H9 (cell line): ENCODE measurements at regions not wholly inside any gene's neighbourhood (a gene's known extent, or its start where the extent isn't known, plus 50 kb on each side); places are given as distances from the start of the nearest gene placed in this dataset.

Experiments
- DNase-seq: peaks from one replicate; pipeline ENCODE4 v3.0.0-alpha.2; 2017
- H2AFZ ChIP-seq: one replicate; pipeline ENCODE4 v1.6.1; 2013; ENCODE audit warnings: mild to moderate bottlenecking, low read length, control low read depth, moderate library complexity
- H2AK5ac ChIP-seq: 2 replicates; pipeline ENCODE4 v1.6.1; 2013; ENCODE audit warnings: low read length, control low read depth, mixed read lengths; ENCODE audit not compliant: insufficient read length
- H2BK120ac ChIP-seq: one replicate; pipeline ENCODE4 v1.6.1; 2013; ENCODE audit warnings: low read depth, mild to moderate bottlenecking, low read length, control low read depth, inconsistent platforms; ENCODE audit not compliant: poor library complexity, severe bottlenecking
- H2BK12ac ChIP-seq: 2 replicates; pipeline ENCODE4 v1.6.1; 2013; ENCODE audit warnings: low read length, control low read depth, mixed read lengths, low read depth; ENCODE audit not compliant: insufficient read length
- H2BK15ac ChIP-seq: 2 replicates; pipeline ENCODE4 v1.6.1; 2013; ENCODE audit warnings: low read depth, low read length, control low read depth
- H2BK20ac ChIP-seq: one replicate; pipeline ENCODE4 v1.6.1; 2013; ENCODE audit warnings: low read depth, mild to moderate bottlenecking, low read length, control low read depth, inconsistent platforms; ENCODE audit not compliant: poor library complexity, severe bottlenecking
- H2BK5ac ChIP-seq: 2 replicates; pipeline ENCODE4 v1.6.1; 2013; ENCODE audit warnings: low read length, control low read depth, mixed read lengths; ENCODE audit not compliant: insufficient read length
- H3K14ac ChIP-seq: 2 replicates; pipeline ENCODE4 v1.6.1; 2013; ENCODE audit warnings: low read length, control low read depth; ENCODE audit not compliant: insufficient read depth
- H3K18ac ChIP-seq: 2 replicates; pipeline ENCODE4 v1.6.1; 2013; ENCODE audit warnings: low read depth, mild to moderate bottlenecking, mixed read lengths, low read length, control low read depth; ENCODE audit not compliant: insufficient read length
- H3K23ac ChIP-seq: 2 replicates; pipeline ENCODE4 v1.6.1; 2013; ENCODE audit warnings: low read length, control low read depth, mixed read lengths, low read depth; ENCODE audit not compliant: insufficient read length
- H3K23me2 ChIP-seq: 2 replicates; pipeline ENCODE4 v1.6.1; 2013; ENCODE audit warnings: low read depth, mild to moderate bottlenecking, mixed read lengths, low read length, control low read depth; ENCODE audit not compliant: insufficient read length, poor library complexity, severe bottlenecking
- H3K27ac ChIP-seq: 2 replicates; pipeline ENCODE4 v1.5.1; 2013; ENCODE audit warnings: low read length, control low read depth, mixed read lengths, low read depth; ENCODE audit not compliant: insufficient read length
- H3K27me3 ChIP-seq: 2 replicates; pipeline ENCODE4 v1.6.1; 2013; ENCODE audit warnings: low read length, control low read depth, inconsistent platforms; ENCODE audit not compliant: insufficient read depth
- H3K4ac ChIP-seq: 2 replicates; pipeline ENCODE4 v1.6.1; 2013; ENCODE audit warnings: low read depth, mild to moderate bottlenecking, control low read depth, inconsistent platforms, low read length, moderate library complexity
- H3K4me1 ChIP-seq: 2 replicates; pipeline ENCODE4 v1.6.1; 2013; ENCODE audit warnings: low read length, control low read depth, inconsistent platforms; ENCODE audit not compliant: insufficient read depth
- H3K4me2 ChIP-seq: 2 replicates; pipeline ENCODE4 v1.6.1; 2013; ENCODE audit warnings: low read length, control low read depth, mixed read lengths; ENCODE audit not compliant: insufficient read length, insufficient read depth
- H3K56ac ChIP-seq: 2 replicates; pipeline ENCODE4 v1.6.1; 2013; ENCODE audit warnings: low read depth, mild to moderate bottlenecking, mixed read lengths, low read length, control low read depth; ENCODE audit not compliant: insufficient read length
- H3K79me1 ChIP-seq: 2 replicates; pipeline ENCODE4 v1.6.1; 2013; ENCODE audit warnings: low read depth, mild to moderate bottlenecking, moderate library complexity, low read length, control low read depth, inconsistent platforms; ENCODE audit not compliant: insufficient read depth, poor library complexity, severe bottlenecking
- H3K79me2 ChIP-seq: 2 replicates; pipeline ENCODE4 v1.6.1; 2013; ENCODE audit warnings: low read length, control low read depth, inconsistent platforms; ENCODE audit not compliant: insufficient read depth
- H3K9ac ChIP-seq: 2 replicates; pipeline ENCODE4 v1.6.1; 2013; ENCODE audit warnings: low read length, control low read depth, mixed read lengths; ENCODE audit not compliant: insufficient read length; ENCODE audit errors: extremely low read depth
- H3K9me3 ChIP-seq: one replicate; pipeline ENCODE4 v1.6.1; 2013; ENCODE audit warnings: low read depth, low read length, inconsistent platforms; ENCODE audit not compliant: control insufficient read depth
- H3T11ph ChIP-seq: one replicate; pipeline ENCODE4 v1.6.1; 2013; ENCODE audit warnings: mild to moderate bottlenecking, low read length, control low read depth, inconsistent platforms
- H4K20me1 ChIP-seq: one replicate; pipeline ENCODE4 v1.6.1; 2013; ENCODE audit not compliant: control insufficient read depth, insufficient read length, insufficient read depth
- H4K5ac ChIP-seq: 2 replicates; pipeline ENCODE4 v1.6.1; 2013; ENCODE audit warnings: low read depth, mild to moderate bottlenecking, mixed read lengths, low read length, control low read depth; ENCODE audit not compliant: insufficient read length
- H4K8ac ChIP-seq: replicated peaks from 2 replicates; pipeline ENCODE4 v1.6.1; 2013; ENCODE audit warnings: low read length, control low read depth, mixed read lengths, low read depth; ENCODE audit not compliant: insufficient read length
- H4K91ac ChIP-seq: 2 replicates; pipeline ENCODE4 v1.6.1; 2013; ENCODE audit warnings: low read depth, mild to moderate bottlenecking, moderate library complexity, mixed read lengths, low read length, control low read depth; ENCODE audit not compliant: insufficient read length
- H3K27ac Mint-ChIP-seq, 3 experiments: 2 replicates in 2 of 3; 3 replicates in 1 of 3; pipeline ENCODE4 v1.8.0; 2020 to 2021; ENCODE audit warnings: mixed read lengths in 3 of 3, mild to moderate bottlenecking in 1 of 3, moderate library complexity in 1 of 3
- H3K27me3 Mint-ChIP-seq: 2 replicates; pipeline ENCODE4 v1.8.0; 2021; ENCODE audit warnings: low read depth, mild to moderate bottlenecking, moderate library complexity, mixed read lengths
- H3K36me3 Mint-ChIP-seq, 3 experiments: 2 replicates in 2 of 3; 3 replicates in 1 of 3; pipeline ENCODE4 v1.8.0; 2020 to 2021; ENCODE audit warnings: low read depth in 3 of 3, mixed read lengths in 3 of 3; ENCODE audit not compliant: insufficient read depth in 1 of 3
- H3K4me1 Mint-ChIP-seq, 2 experiments: 2 replicates each; pipeline ENCODE4 v1.8.0; 2020; ENCODE audit warnings: mixed read lengths in 2 of 2
- H3K4me3 Mint-ChIP-seq, 2 experiments: 2 replicates in 1 of 2; 3 replicates in 1 of 2; pipeline ENCODE4 v1.8.0; 2020 to 2021; ENCODE audit warnings: mild to moderate bottlenecking in 2 of 2, mixed read lengths in 2 of 2, moderate library complexity in 1 of 2
- H3K9me3 Mint-ChIP-seq, 2 experiments: 2 replicates in 1 of 2; 3 replicates in 1 of 2; pipeline ENCODE4 v1.8.0; 2020; ENCODE audit warnings: mild to moderate bottlenecking in 2 of 2, mixed read lengths in 2 of 2, moderate library complexity in 1 of 2
- WGBS: extraction: QIAGEN DNeasy Blood & Tissue Kit; methylation state at CpG from one replicate; pipeline ENCODE4 v1.1.7; 2013; ENCODE audit warnings: missing lambda C conversion rate, low lambda C conversion rate, mixed read lengths; ENCODE audit not compliant: insufficient read length; ENCODE audit errors: extremely low coverage; 5-methylcytosine and 5-hydroxymethylcytosine counted together
- TF ChIP-seq, protein P1 (sequence below): fragments of 200-600 bp; sonication (generic); conservative IDR thresholded peaks from 3 replicates; pipeline ENCODE4 v1.8.0; 2021; ENCODE audit warnings: antibody characterized with exemption, mild to moderate bottlenecking

GRCh38 chr9:129384491-129385210, 206.6 kb upstream of the IER5L start:
- Histone ChIP-seq H2AK5ac (no peak overlapping the region), H3T11ph (no peak overlapping the region), H2BK5ac (no peak overlapping the region), H4K8ac (no peak overlapping the region), H3K56ac (no peak overlapping the region), H2BK120ac (no peak overlapping the region), H4K20me1 (no peaks in the 10 kb centered on the region), H2AFZ (no peak overlapping the region), H3K23me2 (peaks cover 5% of the 10 kb centered on the region), H2BK20ac (no peak overlapping the region), H4K5ac (no peak overlapping the region), H3K79me2 (no peaks in the 10 kb centered on the region), H3K4ac (no peak overlapping the region), H3K18ac (no peak overlapping the region), H3K9ac (no peak overlapping the region), H3K79me1 (no peaks in the 10 kb centered on the region), H2BK15ac (no peak overlapping the region), H3K27me3 (no peaks in the 10 kb centered on the region), H3K4me2 (no peak overlapping the region), H4K91ac (no peak overlapping the region), H3K9me3 (no peaks in the 10 kb centered on the region), H3K27ac (no peak overlapping the region), H3K23ac (no peak overlapping the region), H3K14ac (no peak overlapping the region), H3K4me1 (no peaks in the 10 kb centered on the region), H2BK12ac (no peak overlapping the region)
- H3K4me1 Mint-ChIP-seq, result peaks cover 21 to 23% of the 10 kb centered on the region in 2 experiments
- WGBS, result no CpG with 5 or more reads among the region's 11 CpGs
- H3K36me3 Mint-ChIP-seq, result peaks cover 0 to 2% (median 0%) of the 10 kb centered on the region in 3 experiments; a peak in 1 of 7 replicates
- H3K27me3 Mint-ChIP-seq, result peaks cover 28% of the 10 kb centered on the region
- no peak overlapping the region for H3K27ac Mint-ChIP-seq
- no peak for DNase-seq
- TF ChIP-seq, protein P1, sequence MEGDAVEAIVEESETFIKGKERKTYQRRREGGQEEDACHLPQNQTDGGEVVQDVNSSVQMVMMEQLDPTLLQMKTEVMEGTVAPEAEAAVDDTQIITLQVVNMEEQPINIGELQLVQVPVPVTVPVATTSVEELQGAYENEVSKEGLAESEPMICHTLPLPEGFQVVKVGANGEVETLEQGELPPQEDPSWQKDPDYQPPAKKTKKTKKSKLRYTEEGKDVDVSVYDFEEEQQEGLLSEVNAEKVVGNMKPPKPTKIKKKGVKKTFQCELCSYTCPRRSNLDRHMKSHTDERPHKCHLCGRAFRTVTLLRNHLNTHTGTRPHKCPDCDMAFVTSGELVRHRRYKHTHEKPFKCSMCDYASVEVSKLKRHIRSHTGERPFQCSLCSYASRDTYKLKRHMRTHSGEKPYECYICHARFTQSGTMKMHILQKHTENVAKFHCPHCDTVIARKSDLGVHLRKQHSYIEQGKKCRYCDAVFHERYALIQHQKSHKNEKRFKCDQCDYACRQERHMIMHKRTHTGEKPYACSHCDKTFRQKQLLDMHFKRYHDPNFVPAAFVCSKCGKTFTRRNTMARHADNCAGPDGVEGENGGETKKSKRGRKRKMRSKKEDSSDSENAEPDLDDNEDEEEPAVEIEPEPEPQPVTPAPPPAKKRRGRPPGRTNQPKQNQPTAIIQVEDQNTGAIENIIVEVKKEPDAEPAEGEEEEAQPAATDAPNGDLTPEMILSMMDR, result no peak
- H3K4me3 Mint-ChIP-seq, result peak overlapping the region; percentile 55 to 72; a peak in 4 of 5 replicates
- H3K9me3 Mint-ChIP-seq, result no peaks in the 10 kb centered on the region; a peak in 2 of 5 replicates
